SIG-M5 (cell line): ENCODE measurements at regions not wholly inside any gene's neighbourhood (a gene's known extent, or its start where the extent isn't known, plus 50 kb on each side); places are given as distances from the start of the nearest gene placed in this dataset.

Source experiments
- DNase-seq: peaks from one replicate; lab custom pipeline; 2025; lab: John Stamatoyannopoulos, UW

GRCh38 chr2:65536596-65536995 lies 104.2 kb upstream of the SPRED2 start:
- no peak for DNase-seq

DNA sequence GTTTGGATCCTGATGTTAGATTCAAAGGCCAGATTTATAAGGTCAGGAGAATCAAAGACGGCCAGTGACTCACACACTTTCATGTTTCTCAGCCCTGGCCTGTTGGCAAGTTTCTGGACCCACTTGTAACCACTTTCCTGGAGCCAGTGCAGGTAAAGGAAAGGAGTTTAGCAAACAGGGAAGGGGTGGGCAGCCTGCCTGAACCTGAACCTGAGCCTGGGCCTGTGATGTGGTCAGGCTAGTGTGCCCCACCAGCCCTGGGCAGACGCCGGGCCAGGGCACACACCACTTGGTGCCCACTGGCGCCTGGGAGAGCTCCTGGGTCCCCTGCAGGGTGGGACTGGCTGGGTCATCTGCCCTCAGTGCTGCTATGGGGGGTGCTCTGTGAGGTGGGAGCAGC lies 100.5 kb upstream of the SPRED2 start:
- DNase-seq = no peak

- DNase-seq = no peak
Observed at GRCh38 chr2:65532326-65532725, 99.9 kb upstream of the SPRED2 start.

GRCh38 chr2:65530547-65531320 lies 98.3 kb upstream of the SPRED2 start:
- DNase-seq = no peak

DNA sequence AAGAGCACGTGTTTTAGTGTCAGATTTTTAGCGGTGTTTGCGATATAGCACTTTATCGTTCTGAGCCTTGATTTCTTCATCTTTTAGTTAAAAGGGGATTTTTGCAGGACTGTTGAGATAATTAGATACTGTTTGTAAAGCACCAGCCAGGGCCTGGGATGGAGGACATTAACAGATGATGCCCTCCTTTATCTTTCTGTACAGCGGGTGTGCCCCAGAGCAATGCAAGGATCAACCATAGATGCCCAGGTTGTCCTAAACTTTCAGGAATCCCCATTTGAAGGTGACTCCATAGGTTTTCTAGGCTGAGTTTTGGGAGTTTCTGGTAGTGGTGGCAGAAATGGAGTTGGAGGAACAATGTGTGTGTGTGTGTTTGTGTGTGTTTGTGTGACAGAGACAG lies 97.0 kb upstream of the SPRED2 start:
- DNase-seq = no peak

DNA sequence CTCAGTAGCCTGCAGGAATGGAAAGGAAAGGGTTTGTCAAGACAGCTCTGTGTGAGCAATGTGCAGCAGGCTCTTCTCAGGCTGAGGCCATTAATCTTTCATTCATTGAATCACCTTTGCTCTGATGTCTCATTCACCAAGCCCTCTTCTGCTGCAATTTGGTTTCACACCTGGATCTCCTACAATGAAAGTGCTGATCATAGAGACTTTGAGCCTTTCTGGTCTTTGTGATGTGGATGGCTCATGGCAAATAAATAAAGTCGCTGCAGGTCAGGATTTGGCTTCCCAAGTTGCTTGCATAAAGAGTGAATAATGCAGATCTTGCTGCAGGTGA lies 95.8 kb upstream of the SPRED2 start:
- DNase-seq = no peak

GRCh38 chr2:65527451-65528240 lies 95.2 kb upstream of the SPRED2 start:
- no peak for DNase-seq

GRCh38 chr2:65525616-65526231 lies 93.3 kb upstream of the SPRED2 start:
- DNase-seq = no peak

- DNase-seq = no peak
Observed at GRCh38 chr2:65522922-65523321, 90.5 kb upstream of the SPRED2 start.

DNA sequence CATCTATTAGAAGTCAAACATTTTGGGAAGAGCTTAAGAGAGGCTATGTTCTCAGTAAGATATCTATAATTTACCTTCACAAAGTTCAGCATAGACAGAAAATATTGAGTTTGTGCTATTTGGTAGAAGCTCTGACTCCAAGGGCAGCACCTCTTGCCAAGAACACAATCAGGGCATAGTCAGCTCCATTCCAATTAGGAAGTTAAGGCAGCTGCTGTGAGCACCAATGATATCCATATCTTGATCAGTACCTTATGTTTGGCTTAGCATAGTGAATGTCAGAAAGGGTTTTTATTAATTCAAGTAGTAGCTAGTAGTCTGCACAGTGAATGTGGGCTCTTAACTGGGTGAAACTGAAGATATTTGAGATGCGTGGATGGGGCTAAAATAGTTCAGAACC lies 86.4 kb upstream of the SPRED2 start:
- DNase-seq = no peak

- DNase-seq = no peak
Observed at GRCh38 chr2:65514555-65515195, 82.3 kb upstream of the SPRED2 start.

DNA sequence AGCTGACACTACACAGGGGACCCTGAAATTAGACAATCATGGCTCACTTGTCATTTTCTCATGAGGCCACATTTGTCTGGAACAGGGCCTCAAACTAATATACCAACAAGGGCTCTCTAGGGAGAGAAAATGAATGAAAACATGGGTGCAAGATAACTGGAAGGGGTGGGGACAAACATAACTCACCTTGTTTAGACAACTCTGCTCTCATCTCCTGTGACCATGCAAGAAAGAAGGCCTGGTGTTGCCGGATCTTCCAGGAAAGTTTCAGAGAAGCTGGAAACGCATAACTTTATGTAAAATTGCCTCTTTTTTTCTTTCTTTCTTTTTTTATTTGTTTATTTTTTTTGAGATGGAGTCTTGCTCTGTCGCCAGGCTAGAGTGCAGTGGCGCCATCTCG lies 80.4 kb upstream of the SPRED2 start:
- DNase-seq = no peak

DNA sequence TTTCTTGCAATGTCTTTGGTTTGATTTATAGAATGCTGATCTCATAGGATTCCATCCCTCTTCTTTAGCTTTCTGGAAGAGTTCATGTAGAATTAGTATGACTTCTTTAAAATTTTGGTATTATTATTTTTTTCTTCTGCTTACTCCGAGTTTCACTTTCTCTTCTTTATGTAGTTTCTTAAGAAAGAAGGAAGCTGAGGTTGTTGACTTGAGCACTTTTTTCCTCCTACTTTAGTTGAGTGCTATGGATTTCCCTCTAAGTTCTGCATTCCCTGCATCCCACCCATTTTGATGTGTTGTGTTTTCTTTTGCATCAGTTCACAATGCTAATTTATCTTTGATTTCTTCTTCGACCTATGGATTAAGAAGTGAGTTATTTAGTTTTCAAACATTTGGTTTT lies 78.9 kb upstream of the SPRED2 start:
- no peak for DNase-seq

GRCh38 chr2:65508225-65508624 lies 75.8 kb upstream of the SPRED2 start:
- DNase-seq = no peak

DNA sequence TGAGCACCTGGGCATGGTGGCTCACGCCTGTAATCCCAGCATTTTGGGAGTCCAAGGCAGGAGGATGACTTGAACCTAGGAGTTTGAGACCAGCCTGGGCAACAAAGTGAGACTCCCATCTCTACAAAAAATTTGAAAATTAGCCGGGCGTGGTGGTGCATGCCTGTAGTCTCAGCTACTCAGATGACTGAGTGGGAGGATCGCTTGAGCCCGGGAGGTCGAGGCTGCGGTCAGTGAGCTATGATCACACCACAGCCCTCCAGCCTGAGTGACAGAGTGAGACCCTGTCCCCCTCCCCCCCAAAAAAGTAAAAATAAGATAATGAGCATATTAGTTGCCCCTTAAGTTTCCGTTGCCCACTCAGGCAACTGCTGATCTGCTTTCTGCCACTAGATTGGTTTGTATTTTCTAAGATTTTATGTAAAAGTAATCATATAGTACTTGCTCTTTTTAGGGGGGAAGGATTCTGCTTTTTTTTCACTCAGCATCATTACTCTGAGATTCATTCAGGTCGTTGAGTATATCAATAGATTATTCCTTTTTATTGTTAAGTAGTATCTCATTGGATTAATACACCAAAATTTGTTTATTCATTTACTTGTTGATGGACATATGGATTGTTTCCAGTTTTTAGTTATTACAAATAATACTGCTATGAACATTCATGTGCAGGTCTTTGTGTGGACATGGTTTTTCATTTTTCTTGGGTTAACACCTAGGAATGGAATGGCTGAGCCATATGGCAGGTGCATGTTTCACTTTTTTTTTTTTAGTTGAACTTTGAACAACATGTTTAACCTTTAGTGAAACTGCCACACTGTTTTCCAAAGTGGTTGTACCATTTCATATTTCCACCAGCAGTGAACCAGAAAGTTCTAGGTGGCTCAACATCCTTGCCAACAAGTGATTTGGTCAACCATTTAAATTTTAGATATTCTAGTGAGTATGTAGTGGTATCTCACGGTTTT lies 75.0 kb upstream of the SPRED2 start:
- DNase-seq = no peak

- DNase-seq = no peak
Observed at GRCh38 chr2:65504814-65505697, 72.7 kb upstream of the SPRED2 start.

DNA sequence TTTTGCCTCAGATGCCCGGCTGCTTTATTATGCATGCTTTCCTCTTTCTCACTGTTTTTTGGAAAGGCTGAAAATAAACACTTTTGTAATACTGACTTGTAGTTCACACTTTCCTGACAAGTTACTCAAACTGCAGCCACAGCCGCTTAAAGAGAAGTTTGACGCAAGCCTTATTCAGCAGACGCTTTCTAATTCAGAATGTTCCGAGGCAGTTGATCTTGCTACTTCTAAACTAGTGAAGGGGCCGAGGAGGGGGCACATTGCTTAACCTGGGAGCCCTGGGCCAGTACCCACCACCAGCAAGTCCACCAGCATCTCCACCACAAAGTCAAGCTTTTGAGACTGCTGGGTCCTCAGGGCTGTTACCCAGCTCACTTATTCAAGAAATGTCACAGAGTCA lies 71.8 kb upstream of the SPRED2 start:
- no peak for DNase-seq

DNA sequence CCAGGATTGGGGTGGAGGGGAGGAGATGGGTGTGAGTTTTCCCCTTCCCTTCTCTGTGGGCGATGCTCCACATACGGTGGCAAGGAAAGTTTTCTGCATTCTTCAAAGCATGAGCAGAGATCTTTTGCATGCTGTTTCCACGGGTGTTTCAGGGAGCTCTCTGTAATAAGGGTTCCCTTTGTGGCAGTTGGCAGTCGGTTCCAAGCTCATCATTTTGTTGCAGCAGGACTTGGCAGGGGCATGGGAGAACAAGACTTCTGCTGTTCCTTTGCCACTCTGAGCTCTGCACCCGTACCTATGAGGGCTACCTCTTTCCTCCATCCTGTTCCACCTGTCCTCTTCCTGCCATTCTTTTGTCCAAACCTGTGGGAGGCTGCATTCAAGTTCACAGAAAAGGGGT lies 71.3 kb upstream of the SPRED2 start:
- no peak for DNase-seq

DNA sequence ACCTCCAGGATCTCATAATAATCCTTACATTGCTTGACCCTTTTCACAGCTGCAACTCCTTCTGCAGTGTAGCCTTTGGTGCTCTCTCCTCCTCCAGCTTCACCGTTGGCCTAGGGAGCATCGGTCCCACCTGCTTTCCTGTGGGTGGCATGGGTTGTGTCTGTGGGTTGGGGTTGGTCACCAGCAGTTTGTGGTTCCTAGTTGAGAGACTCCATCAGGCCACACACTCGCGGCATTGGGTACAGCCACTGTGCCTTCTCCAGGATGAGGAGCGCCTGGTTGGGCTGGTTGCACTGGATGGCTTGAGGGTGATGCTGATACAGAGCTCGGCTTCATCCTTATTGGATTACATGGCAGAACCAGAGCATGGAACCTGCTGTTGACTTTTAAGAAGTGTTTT lies 69.4 kb upstream of the SPRED2 start:
- DNase-seq = no peak

GRCh38 chr2:65501074-65501473 lies 68.7 kb upstream of the SPRED2 start:
- DNase-seq = no peak
